RWPE1 (cell line): ENCODE measurements at regions not wholly inside any gene's neighbourhood (a gene's known extent, or its start where the extent isn't known, plus 50 kb on each side); places are given as distances from the start of the nearest gene placed in this dataset.

Experiments used
- CTCF ChIA-PET: fragments of 350-600 bp; sonication (Branson Sonifier 250); formaldehyde crosslinking; extraction: SDS; loops from one replicate; lab custom pipeline; 2021; lab: Yijun Ruan, JAX
- POLR2A ChIA-PET: fragments of 400-600 bp; formaldehyde crosslinking; extraction: SDS; loops from one replicate; lab custom pipeline; 2020; ENCODE audit warnings: antibody characterized with exemption; ENCODE audit not compliant: low non-redundant PET; lab: Yijun Ruan, JAX
- DNase-seq: peaks from one replicate; pipeline ENCODE4 v3.0.0; 2012; ENCODE audit warnings: low spot score
- H3K27ac ChIP-seq: fragments of 450-650 bp; 2 replicates; pipeline ENCODE4 v1.5.1; 2017
- CTCF ChIP-seq: fragments of 450-650 bp; conservative IDR thresholded peaks from 2 replicates; pipeline ENCODE4 v1.5.1; 2017; ENCODE audit warnings: low read depth, mild to moderate bottlenecking

DNA sequence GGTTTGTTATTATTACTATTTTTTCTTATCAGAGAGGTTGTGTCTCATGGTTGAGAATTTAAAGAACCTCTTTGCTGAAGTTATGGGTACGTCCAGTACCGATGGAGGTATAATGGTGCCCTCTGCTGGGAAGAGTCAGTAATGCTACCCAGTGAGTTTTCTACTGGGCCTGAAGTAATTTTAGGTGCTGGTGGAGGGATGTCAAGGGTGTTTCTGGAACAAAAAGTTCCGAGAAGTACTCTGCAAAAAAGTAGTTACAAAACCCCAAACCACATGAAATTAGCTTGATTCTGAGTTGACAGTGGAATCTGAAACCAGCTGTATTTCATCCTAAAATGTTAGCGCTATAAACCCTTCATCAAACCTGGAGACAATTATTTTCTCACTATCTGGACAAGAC is 102.5 kb upstream of the MID1 start:
- DNase-seq = peak; percentile 38
- POLR2A ChIA-PET = no interaction called here
- peak; percentile 66 for TF ChIP-seq CTCF
- H3K27ac ChIP-seq = no peak overlapping the region
- CTCF ChIA-PET = interaction anchor here (0.6 to 1.8 kb wide), 2 partner anchors 533 to 1024 kb away, joined by 5 to 6 read pairs; no protein-coding TSS in a partner anchor

- no peak overlapping the region for H3K27ac ChIP-seq
- ChIA-PET CTCF (interaction anchor here (0.5 to 0.7 kb wide), 5 partner anchors 25 to 341 kb away, joined by 3 to 4 read pairs (median 3); no protein-coding TSS in a partner anchor), POLR2A (no interaction called here)
- DNase-seq = peak; percentile 4
- TF ChIP-seq CTCF = no peak
Measured at GRCh38 chrX:10725071-10725470, 104.7 kb upstream of the MID1 start.

DNA sequence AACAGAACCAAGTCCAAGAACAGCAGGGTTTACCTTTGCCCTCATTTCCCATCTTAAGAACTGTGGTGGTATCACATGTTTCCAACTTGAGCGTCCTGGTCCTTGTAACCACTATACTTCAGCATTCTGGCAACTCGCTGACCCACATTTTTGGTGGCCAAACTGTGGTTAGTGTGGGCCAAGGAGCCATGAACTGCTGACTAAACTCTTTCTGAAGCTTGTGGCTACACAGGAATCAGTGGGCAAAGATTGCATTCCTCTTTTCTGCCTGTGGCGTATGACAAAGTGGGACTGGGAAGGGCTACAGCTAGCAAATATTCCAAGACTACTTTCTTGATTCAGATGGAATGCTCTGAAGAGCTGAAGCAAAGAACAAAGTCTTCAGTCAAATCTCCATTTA is 106.3 kb upstream of the MID1 start:
- H3K27ac ChIP-seq = no peak overlapping the region
- DNase-seq = no peak
- TF ChIP-seq CTCF = no peak
- POLR2A ChIA-PET = no interaction called here
- CTCF ChIA-PET = no interaction called here

DNA sequence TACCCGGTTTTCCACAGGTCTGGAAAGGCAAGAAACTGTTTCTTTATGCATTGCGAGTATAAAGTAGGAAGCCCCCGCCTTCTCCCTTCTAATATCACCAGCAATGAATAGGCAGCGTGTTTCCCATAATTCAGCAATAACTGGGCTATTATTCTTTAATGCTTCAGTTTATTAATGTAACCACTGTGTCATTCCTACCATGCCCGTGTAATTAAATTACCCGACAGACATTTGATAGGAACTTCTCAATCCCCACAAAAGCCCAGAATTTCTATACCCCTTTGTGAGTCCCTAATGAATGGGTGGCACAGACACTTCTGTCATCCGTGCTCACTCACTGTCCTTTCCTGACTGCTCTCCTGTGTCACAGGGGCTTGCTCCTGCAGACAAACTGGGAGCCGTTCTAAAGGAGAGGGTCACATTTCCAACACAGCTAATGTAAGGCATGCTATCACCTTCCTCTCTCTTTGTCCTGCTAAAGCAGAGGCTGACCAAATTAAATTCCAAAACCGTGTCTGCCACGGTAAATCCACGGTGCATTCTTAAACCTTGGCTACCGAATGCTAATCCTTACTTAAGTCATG is 108.5 kb upstream of the MID1 start:
- no peak overlapping the region for H3K27ac ChIP-seq
- ChIA-PET POLR2A (no interaction called here), CTCF (interaction anchor here (0.6 to 1.0 kb wide), 2 partner anchors 129 to 372 kb away, joined by 3 to 4 read pairs; no protein-coding TSS in a partner anchor)
- TF ChIP-seq CTCF = no peak
- DNase-seq = no peak

DNA sequence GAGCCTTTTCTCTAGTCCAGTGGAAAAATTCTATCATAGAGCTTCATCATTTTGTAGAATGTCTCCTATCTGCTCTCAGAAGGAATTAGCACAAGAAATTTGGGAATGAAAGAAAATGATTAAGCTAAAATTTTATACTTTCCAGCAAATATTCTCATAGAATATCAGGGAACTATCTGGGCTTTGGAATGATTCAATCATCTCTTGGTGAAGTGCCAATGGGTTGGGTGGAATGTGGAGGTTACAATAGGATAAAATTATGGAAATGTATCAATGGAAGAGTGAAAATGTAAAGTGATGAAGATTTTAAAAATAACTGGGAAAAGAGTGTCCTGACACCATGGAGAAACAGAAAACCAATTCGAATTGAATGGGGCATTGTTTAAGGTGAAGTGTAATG is 119.0 kb upstream of the MID1 start:
- H3K27ac ChIP-seq = no peak overlapping the region
- POLR2A ChIA-PET = no interaction called here
- no peak for TF ChIP-seq CTCF
- DNase-seq = no peak
- CTCF ChIA-PET = no interaction called here

DNA sequence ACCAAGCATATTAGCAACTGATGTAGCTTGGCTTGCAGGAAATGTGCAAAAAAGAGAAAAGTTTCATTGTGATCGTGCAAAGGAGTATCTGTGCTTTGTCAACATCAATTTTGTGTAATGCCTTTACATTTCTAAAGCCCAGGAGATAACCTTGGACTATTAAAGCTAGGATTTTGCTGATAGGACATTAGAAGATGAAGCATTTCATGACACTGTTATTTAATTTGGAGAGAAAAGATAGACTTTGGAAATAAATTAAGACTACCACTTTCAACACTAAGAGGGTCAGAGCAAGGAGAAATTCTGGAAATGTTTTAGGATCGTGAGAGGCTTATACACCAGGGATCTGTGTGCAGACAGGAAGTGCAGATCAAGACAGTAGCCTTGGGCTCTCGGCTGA is 120.6 kb upstream of the MID1 start:
- CTCF ChIA-PET = no interaction called here
- DNase-seq = no peak
- TF ChIP-seq CTCF = no peak
- POLR2A ChIA-PET = no interaction called here
- H3K27ac ChIP-seq = no peak overlapping the region

DNA sequence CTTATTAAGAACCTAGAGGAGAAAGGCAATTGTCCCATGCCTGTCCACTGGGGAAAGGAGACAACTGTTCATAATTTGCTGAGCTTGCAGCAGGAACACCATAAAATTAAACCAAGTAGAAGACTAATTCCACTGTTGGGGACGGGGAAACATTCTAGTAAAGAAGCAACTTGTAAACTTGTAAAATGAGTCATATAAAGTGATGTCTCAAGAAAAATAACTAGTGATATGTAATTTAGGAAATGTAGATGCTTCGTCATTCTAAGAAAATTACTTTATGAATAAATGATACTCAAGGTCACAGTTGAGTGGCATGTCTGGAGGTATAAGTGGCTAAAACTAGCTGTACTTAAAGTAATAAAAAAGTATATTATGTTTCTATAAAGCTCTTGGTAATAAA is 121.2 kb upstream of the MID1 start:
- TF ChIP-seq CTCF = no peak
- H3K27ac ChIP-seq = no peak overlapping the region
- no peak for DNase-seq
- ChIA-PET POLR2A (no interaction called here), CTCF (no interaction called here)
